ENCODE measurements at regions not wholly inside any gene's neighbourhood (a gene's known extent, or its start where the extent isn't known, plus 50 kb on each side); places are given as distances from the start of the nearest gene placed in this dataset.
A peak's percentile ranks its signal among the peaks of the same experiment; 100 is the strongest.

- DNase-seq (ENCODE audit: low read depth) = no peak
These were observed 186.2 kb downstream of the ADSS2 start for GRCh38 chr1:244265507-244265906.

- no peak for DNase-seq (ENCODE audit: low read depth)
These were observed 182.5 kb downstream of the ADSS2 start for GRCh38 chr1:244269169-244269568.

GRCh38 chr1:244271004-244271403 lies 180.7 kb downstream of the ADSS2 start:
- no peak for DNase-seq (ENCODE audit: low read depth)

GRCh38 chr1:244271691-244272308 lies 179.9 kb downstream of the ADSS2 start:
- no peak for DNase-seq (ENCODE audit: low read depth)

- peak; percentile 42 for DNase-seq (ENCODE audit: low read depth)
These were observed 179.0 kb downstream of the ADSS2 start for GRCh38 chr1:244272471-244273261.

- no peak for DNase-seq (ENCODE audit: low read depth)
These were observed 178.4 kb downstream of the ADSS2 start for GRCh38 chr1:244273262-244273844.

- no peak for DNase-seq (ENCODE audit: low read depth)
These were observed 177.7 kb downstream of the ADSS2 start for GRCh38 chr1:244273845-244274619.

- DNase-seq (ENCODE audit: low read depth) = no peak
These were observed 175.1 kb downstream of the ADSS2 start for GRCh38 chr1:244276646-244277045.

GRCh38 chr1:244280201-244280600 lies 171.5 kb downstream of the ADSS2 start:
- DNase-seq (ENCODE audit: low read depth) = no peak

GRCh38 chr1:244280859-244281258 lies 170.8 kb downstream of the ADSS2 start:
- DNase-seq (ENCODE audit: low read depth) = no peak

GRCh38 chr1:244283772-244284171 lies 167.9 kb downstream of the ADSS2 start:
- DNase-seq (ENCODE audit: low read depth) = no peak

- no peak for DNase-seq (ENCODE audit: low read depth)
These were observed 167.0 kb downstream of the ADSS2 start for GRCh38 chr1:244284641-244285156.

- no peak for DNase-seq (ENCODE audit: low read depth)
These were observed 165.4 kb downstream of the ADSS2 start for GRCh38 chr1:244286341-244286740.

- no peak for DNase-seq (ENCODE audit: low read depth)
These were observed 164.0 kb downstream of the ADSS2 start for GRCh38 chr1:244287726-244288125.

GRCh38 chr1:244288663-244289062 lies 163.0 kb downstream of the ADSS2 start:
- DNase-seq (ENCODE audit: low read depth) = no peak

GRCh38 chr1:244289991-244290785 lies 161.5 kb downstream of the ADSS2 start:
- no peak for DNase-seq (ENCODE audit: low read depth)

- no peak for DNase-seq (ENCODE audit: low read depth)
These were observed 160.2 kb downstream of the ADSS2 start for GRCh38 chr1:244291236-244292201.

- no peak for DNase-seq (ENCODE audit: low read depth)
These were observed 157.0 kb downstream of the ADSS2 start for GRCh38 chr1:244294599-244295224.

GRCh38 chr1:244296003-244296402 lies 155.7 kb downstream of the ADSS2 start:
- no peak for DNase-seq (ENCODE audit: low read depth)

GRCh38 chr1:244296447-244296846 lies 155.3 kb downstream of the ADSS2 start:
- DNase-seq (ENCODE audit: low read depth) = no peak

Measured in activated T-cell treated with anti-CD3 and anti-CD28 coated beads for 48 hours (primary cell).